GM19455 (cell line): ENCODE measurements at regions not wholly inside any gene's neighbourhood (a gene's known extent, or its start where the extent isn't known, plus 50 kb on each side); places are given as distances from the start of the nearest gene placed in this dataset.
"Not testable (repeated sequence)": the region's sequence is repeated elsewhere in the genome, so short reads cannot be mapped to it uniquely, and the experiment has no call there.

Source experiments
- ATAC-seq: cut with Tn5 transposase; IDR thresholded peaks from one replicate; pipeline ENCODE4 v1.9.1; 2021; ENCODE audit not compliant: unreplicated experiment

DNA sequence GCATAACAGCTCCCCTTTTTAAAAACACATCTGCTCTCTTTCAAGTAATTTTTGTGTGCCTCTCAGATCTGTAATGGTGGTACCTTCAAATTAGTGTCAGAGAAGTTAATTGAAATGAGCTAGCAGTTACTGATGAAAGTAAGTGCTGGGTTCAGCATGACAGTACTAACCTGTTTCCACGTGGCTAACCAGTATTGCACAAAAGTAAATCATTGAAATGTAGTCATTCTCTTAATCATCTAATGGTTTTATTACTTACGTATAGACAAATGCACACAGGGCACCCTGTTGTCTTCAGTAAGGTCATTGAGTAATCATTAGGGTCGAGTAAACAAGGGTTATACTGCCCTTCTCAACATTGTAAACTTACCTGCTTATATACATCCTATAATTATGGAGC lies 157.8 kb upstream of the PRR16 start:
- ATAC-seq: no peak

DNA sequence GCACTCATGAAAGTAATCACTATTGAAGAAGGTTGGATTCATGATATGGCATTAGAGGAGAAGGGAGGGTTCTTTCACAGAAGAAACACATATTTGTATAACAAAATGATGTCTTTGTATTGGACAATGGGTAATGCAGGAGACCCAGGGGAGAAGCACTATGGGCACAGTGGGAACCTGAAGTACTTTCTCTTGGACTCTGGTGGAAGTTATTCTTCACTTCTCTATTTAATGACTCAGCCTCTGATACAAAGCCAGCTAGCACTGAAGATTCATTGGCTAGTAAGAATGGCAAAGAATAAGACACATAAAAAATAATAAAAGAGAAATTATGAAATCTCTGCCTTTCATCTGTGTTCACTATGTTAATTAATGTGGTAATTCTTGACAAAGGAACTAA lies 149.9 kb upstream of the PRR16 start:
- ATAC-seq: no peak

DNA sequence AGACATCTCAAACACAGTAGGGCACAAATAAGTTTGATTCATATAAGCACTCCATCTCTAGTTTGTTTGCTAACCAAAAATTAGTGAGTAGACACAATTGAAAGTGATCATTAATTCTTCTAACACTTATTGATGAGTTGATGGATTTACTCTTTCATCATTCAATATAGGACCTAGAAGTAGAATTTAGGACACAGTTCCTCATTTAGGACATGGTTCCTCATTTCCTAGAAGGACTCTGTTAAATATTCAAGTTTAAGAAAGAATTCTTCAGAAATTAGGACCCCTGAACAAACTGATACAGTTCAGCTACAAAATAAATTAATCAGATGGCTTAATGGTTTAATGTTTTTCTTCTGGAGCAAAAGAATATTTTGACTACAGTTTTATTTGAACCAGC lies 143.5 kb upstream of the PRR16 start:
- no peak for ATAC-seq

DNA sequence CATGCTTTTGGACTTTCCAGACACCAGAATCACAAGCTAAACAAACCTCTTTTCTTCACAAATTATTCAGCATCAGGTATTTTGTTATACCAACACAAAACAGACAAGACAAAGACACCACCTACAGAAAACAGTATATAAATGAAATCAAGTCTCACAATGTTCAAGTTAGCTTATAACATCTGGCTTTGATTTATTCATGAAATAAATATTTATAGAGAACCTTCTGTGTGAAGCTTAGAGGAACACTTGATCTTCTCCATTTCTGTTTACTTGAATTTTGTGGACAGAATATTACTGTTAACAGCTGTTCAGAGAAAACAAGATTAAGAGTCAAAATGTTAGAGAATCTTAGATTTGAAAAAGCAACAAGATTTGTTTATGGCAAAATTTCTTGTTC lies 137.4 kb upstream of the PRR16 start:
- ATAC-seq: no peak

DNA sequence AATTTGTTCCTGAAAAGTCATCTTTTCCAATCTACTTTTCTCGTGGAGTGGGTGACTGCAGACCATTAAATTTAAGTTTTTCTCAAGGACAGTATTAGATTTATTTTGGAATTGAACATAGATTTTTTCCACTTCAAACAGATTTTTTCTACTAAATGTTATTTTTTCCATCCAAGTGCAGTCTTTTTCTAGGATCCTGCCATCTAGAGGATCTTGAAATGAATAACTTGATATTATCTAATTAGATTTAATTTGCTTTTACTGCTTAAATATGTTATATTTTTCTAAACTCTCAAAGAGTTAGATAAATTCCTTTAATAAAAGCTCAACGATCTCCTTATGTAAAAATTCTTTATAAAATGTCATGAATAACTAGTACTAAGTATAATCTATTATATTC lies 136.9 kb upstream of the PRR16 start:
- no peak for ATAC-seq

DNA sequence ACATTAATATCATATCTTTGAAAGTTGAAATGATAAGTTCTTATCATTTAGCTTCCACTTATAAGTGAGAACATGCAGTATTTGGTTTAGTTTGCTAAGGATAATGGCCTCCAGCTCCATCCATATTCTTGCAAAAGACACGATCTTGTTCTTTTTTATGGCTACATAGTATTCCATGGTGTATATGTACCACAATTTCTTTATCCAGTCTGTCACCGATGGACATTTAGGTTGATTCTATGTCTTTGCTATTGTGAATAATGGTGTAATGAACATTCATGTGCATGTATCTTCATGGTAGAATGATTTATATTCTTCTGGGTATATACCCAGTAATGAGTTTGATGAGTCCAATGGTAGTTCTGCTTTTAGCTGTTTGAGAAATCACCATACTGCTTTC lies 135.0 kb upstream of the PRR16 start:
- ATAC-seq: no peak

DNA sequence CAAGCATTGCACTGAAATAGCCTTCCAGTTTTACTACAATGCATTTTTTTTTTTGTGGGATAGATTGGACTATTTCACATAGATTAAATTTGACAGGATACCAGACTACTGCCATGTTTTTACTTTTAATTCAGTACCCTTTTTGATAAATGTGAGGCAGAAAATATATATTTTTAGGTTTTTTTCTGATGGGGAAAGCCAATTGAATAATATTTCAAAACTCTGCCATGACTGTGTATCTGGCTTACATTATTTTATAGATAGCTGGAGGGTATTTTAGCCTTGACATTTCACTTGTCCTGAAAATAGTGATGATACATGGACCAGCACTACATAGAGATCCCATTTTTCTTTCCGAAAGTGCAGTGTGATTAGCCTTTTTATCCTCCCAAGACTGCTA lies 133.5 kb upstream of the PRR16 start:
- no peak for ATAC-seq

DNA sequence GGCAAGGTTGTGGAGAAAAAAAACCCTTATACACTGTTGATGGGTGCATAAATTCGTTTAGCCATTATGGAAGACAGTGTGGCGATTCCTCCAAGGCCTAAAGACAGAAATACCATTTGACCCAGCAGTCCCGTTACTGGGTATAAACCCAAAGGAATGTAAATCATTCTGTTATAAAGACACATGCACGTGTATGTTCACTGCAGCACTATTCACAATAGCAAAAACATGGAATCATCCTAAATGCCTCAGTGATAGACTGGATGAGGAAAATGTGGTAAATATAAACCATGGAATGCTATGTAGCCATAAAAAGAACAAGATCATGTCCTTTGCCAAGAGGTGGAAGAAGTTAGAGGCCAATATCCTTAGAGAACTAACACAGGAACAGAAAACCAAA lies 119.9 kb upstream of the PRR16 start:
- ATAC-seq: no peak

DNA sequence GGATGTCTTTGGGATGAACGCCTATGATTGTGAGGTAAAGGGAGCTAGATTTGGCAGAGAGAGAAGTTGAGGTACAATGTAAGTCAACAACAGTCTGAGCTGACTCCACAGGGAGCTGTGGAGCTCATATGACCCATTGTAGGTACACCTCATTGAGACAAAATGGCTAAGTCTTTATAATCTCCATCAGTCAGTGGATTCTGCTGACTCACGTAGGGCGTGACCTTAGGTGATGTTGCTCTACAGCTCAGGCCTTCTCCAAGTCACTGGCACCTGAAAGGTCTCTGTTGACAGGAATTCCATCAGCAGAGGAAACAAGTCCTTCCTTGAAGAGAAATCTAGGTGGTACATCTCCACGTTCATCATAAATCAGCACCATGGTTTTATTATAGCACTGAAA lies 118.2 kb upstream of the PRR16 start:
- ATAC-seq: no peak

DNA sequence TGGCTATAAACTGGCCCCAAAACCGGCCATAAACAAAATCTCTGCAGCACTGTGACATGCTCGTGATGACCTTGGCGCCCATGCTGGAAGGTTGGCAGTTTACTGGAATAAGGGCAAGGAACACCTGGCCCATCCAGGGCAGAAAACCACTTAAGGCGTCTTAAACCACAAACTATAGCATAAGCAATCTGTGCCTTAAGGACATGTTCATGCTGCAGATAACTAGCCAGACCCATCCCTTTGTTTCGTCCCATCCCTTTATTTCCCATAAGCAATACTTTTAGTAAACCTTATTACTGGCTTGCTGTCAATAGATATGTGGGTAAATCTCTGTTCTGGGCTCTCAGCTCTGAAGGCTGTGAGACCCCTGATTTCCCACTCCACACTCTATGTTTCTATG lies 113.0 kb upstream of the PRR16 start:
- ATAC-seq: not testable (repeated sequence)

DNA sequence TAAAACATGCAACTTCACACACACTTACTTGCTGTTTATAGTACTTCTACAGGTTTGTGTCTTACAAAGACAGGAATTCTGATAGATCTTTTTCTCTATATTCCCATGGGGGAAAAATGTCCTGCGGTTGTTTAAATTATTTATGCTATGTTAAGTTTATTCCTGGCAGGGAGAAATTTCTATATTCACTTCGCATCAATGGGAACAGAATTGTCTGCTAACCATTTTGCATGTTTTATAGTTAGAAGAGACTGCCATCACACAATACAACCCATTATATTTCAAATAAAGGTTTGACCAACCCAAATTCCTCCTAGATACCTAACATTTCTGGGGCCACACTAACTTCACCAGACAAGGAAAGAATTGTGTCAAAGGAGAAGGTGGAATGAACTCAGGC lies 110.0 kb upstream of the PRR16 start:
- no peak for ATAC-seq

DNA sequence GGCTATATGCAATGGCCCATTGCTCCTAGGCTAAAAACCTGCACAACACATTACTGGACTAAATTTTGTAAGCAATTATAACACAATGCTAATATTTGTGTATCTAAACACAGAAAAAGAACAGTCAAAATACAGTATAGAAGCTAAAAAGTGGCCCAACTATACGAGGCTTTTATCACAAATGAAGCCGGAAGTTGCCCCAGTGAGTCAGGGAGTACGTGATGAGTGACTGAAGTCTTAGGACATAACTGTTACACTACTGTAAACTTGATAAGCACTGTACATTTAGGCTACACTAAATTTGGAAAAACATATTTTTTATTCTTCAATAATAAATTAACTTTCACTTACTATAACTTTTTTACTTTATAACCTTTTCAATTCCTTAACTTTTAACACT lies 105.2 kb upstream of the PRR16 start:
- ATAC-seq: no peak

DNA sequence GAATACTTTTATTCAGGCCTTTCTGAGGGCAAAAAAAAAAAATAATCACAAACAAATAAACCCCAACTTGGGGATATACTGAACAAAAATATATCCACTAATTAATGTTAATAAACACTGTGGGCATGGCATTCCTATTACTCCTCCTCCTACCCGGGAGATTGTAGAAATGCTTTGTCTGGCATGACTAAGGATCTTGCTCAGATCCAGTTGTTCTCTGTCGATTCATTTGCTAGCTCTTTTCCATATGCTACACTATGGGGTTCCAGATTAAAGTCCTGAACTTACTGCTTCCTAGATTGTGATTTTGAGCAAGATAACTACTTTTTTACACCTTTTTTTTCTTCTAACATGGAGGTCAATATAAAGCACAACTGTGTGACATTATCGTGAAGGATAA lies 102.2 kb upstream of the PRR16 start:
- no peak for ATAC-seq

DNA sequence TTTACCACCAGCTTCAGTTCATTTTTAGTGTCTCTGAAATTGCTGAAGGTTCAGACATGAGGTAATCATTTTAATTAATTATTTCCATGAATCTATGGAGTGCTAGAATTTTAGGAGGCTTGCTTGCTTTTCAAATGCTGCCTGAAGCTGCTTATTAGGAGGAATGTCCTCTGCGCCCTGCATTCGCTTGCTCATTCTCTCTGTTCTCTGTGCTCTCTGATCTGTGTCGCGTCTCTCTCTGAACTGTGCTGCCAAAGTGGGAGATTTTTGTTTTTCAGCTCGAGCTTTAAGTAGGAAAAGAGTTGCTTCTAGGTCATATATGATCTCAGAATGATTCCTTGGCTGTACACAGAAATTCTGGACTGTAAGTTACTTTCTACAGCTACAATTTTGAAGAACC lies 101.7 kb upstream of the PRR16 start:
- no peak for ATAC-seq

DNA sequence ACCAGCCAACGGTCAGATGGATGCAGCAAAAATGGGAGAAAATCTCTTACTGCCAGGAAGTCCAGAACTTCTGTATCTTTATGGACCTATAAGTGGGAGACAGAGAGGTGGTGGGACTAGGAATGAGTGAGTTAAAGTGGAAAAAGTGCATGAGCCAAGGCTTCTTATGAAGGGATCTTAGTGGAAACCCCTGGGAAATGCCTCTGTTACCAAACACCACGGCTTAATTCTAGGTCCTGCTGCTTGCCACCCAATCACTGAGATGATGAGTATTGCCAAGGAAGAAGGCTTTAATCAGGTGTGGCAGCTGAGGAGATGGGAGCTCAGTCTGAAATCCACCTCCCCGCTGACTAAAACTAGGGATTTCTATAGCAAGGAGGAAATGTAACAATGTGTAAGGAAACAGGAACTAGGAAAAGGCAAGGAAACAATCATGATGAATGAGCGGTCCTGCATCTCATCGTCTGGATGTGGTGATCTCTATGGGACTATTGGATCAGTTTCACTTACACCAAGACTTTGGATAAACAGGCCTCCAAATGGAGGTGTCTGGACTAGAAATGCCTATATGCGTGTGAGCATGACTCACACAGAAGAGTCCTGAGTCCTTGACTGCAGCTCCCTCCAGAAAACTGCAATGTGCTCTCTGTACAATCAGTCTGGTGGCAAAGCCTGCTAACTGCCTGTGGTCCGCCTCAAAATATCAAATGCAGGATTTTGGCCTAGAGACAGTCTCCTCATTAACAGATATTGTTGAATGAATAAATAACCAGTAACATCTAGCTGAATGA lies 98.2 kb upstream of the PRR16 start:
- no peak for ATAC-seq

DNA sequence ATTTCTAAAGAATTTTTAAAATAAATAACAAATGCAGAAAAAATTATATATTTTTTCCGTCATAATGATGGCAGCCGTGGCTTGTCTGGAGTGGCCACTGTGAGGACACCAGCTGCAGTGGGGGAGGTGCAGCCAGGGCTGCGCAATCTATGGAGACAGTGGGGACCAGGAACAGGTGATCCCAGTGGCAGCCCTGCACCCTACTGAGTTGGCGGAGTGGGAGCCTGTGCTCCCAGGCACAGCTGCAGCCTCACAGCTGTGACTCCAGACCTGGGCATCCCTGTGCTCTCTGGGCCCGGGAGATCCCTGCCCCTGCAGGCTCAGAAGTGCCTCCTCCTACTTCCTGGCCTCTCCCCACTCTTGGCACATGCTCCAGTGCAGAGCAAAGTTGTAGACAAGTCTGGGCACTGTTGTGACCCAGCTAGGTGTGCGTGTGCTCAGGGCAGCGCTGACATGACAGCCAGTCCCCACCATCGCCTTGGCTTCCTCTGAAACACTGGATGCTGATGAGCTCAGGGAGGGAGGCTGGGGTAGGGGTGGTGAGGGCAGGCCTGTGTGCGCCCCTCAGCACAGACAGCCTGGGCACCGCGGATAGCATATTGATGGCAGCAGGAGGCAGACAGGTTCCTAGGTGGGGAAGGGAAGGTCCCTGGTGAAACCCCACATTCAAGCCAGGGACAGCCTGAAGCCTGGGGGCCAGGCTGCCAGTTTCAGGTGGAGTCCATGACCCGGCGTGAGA lies 96.0 kb upstream of the PRR16 start:
- no peak for ATAC-seq

DNA sequence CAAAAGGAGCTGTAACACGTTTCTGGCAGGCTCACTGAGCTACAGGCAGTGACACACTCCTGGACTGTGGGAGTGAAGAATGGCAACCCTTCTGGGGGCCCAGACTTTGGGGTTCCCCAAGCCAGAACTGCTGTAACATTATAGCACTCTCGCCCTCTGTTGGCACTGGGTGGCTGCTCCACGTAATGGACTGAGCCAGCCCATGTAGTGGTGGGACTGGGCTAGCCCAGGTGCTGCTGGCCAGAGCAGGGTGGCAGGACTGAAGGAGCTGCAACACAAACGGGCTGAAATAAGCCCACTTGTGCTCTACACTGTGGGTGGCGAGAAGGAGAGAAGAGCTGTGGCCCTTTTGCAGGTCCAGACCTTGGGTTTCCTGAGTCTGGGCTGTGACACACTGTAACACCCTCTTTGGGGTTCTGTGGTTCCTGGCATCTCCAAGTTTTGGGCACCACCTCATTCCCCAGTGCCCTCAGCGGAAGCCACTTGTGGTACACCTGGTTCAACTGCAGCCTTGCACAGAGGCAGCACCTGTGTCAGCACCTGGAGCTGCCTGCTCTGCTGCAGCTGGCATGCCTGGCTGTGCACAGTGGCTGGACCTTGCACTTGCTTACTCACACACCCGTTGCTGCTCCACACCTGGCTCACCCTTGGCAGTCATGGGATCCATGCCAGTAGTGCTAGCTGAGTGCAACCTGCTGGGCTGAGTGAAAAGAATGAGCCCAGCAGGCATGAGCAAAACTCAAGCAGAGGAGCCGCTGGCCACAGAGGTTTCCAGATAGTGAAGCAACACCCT lies 95.0 kb upstream of the PRR16 start:
- ATAC-seq: no peak

DNA sequence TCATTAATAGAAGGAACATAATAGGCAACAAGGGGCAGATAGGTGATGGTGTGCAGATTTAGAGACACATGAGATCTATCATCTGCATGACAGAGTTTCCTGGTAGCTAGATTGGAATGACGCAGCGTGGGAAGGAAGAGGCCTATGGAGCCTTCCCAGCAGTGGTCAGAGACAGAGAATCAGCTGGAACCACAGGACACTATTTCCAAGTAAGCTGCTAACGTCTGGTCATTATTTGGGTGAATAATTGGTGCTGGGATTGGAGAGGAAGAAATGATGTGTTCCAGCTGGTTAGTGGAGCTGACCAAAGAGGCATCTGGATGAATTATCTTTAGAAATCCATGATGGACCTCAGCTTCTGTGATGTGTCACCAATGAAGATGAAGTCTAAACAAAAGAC lies 91.2 kb upstream of the PRR16 start:
- no peak for ATAC-seq

DNA sequence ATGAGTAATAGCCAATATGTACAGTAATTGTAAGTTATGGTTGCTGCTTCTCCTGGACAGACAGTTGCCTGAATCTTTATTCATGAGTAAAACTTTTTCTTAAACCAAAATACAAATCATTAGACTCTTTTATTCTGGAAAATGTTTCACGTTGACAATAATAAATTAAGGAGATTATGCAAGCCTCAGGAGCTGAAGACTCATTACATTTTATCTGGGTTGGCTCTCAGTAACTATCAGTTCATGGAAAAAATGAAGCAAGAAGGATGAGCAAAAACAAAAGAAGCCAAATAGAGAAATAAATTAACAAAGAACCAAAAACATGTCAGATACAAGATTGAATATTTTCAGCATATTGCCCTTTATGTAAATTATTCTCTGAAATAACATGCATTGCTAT lies 88.9 kb upstream of the PRR16 start:
- no peak for ATAC-seq

DNA sequence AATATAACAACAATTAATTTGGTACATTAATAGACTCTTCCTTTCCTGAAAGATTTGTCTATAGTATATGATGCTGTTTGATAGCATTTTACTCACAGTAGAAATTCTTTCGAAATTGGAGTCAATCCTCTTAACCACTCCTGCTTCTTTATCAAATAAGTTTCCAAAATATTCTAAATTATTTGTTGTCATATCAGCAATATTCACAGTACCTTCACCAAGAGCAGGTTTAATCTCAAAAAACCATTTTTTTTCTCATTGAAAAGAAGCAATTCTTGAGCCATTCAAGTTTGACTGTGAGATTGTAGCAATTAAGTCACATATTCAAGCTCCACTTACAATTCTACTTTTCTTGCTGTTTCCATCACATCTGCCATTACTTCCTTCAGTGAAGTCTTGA lies 83.5 kb upstream of the PRR16 start:
- no peak for ATAC-seq

DNA sequence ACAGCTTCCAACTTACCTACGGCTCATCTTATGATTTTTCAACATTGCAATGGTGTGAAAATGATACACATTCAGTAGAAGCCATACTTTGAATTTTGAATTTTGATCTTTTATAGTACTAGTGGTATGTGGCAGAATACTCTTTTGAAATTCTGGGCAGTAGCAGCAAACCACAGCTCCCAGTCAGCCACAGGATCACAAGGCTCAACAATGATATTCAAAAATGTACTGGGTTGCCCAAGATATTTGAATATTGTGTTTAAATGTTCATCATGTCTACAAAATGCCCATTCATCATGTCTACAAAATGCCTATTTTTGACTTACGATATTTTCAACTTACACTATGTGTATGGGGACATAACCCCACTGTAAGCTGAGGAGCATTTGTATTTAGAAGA lies 81.3 kb upstream of the PRR16 start:
- no peak for ATAC-seq

DNA sequence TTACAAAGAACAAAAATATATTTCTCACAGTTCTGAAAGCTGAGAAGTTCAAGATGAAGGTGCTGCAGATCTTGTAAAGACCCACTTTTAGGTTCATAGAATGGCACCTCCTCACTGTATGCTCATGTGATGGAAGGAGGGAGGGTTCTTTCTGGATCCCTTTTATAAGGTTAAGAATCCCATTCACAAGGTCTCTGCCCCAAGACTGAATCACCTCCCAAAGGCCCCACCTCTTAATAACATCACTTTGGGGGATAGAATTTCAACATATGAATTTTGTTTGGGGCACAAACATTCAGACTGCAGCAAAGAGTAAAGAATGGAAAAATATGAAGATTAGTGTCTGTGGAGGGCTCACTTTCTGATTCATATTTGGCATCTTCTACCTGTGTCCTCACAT lies 77.1 kb upstream of the PRR16 start:
- no peak for ATAC-seq
